Activated B cell treated with CpG ODN at 0.5 μM for 24 hours (primary cell): ENCODE measurements at regions not wholly inside any gene's neighbourhood (a gene's known extent, or its start where the extent isn't known, plus 50 kb on each side); places are given as distances from the start of the nearest gene placed in this dataset.

Experiments used
- ATAC-seq: fragments of 200-7000 bp; cut with Tn5 transposase; one replicate; pipeline ENCODE4 v1.10.0; 2021; ENCODE audit warnings: low read depth, mild to moderate bottlenecking, moderate library complexity
- CTCF ChIA-PET: fragments of 350-600 bp; sonication (Branson Sonifier 250); formaldehyde crosslinking; loops from one replicate; lab custom pipeline; 2021; ENCODE audit warnings: antibody characterized with exemption; lab: Charles Lee
- POLR2A ChIA-PET: fragments of 350-600 bp; sonication (Branson Sonifier 250); formaldehyde crosslinking; loops from one replicate; lab custom pipeline; 2021; ENCODE audit warnings: antibody characterized with exemption; lab: Charles Lee
- DNase-seq: peaks from one replicate; pipeline ENCODE4 v3.0.0; 2022
- H3K27ac Mint-ChIP-seq: one replicate; pipeline ENCODE4 v1.8.0; 2020; ENCODE audit warnings: mixed read lengths
- H3K27me3 Mint-ChIP-seq: one replicate; pipeline ENCODE4 v1.8.0; 2021; ENCODE audit warnings: mixed read lengths
- H3K36me3 Mint-ChIP-seq: one replicate; pipeline ENCODE4 v1.8.0; 2021; ENCODE audit warnings: low read depth, mixed read lengths
- H3K4me1 Mint-ChIP-seq: one replicate; pipeline ENCODE4 v1.8.0; 2021; ENCODE audit warnings: mixed read lengths
- H3K4me3 Mint-ChIP-seq: one replicate; pipeline ENCODE4 v1.8.0; 2020; ENCODE audit warnings: mild to moderate bottlenecking, mixed read lengths
- H3K9me3 Mint-ChIP-seq: one replicate; pipeline ENCODE4 v1.8.0; 2020; ENCODE audit warnings: mixed read lengths
- CTCF ChIP-seq: fragments of 200-600 bp; IDR thresholded peaks from one replicate; pipeline ENCODE4 v1.8.0; 2022; ENCODE audit warnings: antibody characterized with exemption, mild to moderate bottlenecking
- intact Hi-C: fragments of 100-400 bp; cut with micrococcal nuclease; formaldehyde crosslinking; loops from one replicate; pipeline ENCODE4 v1.15.1; 2024

- no peaks in the 10 kb centered on the region for H3K9me3 Mint-ChIP-seq
Observed at GRCh38 chr2:234142530-234142929, 92.0 kb downstream of the SPP2 start.

GRCh38 chr2:234139755-234140154 is 89.3 kb downstream of the SPP2 start:
- CTCF ChIA-PET = no interaction called here
- POLR2A ChIA-PET = no interaction called here
- peaks cover 20% of the 10 kb centered on the region for H3K27me3 Mint-ChIP-seq
- intact Hi-C loops = loop anchor here (5.0 kb wide), 1 partner anchor 288 kb away; no protein-coding TSS in a partner anchor
- no peak for TF ChIP-seq CTCF
- ATAC-seq (no peak), DNase-seq (no peak)
- H3K4me3 Mint-ChIP-seq = no peak overlapping the region
- no peaks in the 10 kb centered on the region for H3K36me3 Mint-ChIP-seq
- peaks cover 8% of the 10 kb centered on the region for H3K4me1 Mint-ChIP-seq
- no peak overlapping the region for H3K27ac Mint-ChIP-seq
- H3K9me3 Mint-ChIP-seq = no peaks in the 10 kb centered on the region

More at GRCh38 chr2:234142530-234142929, 92.0 kb downstream of the SPP2 start:
- H3K27me3 Mint-ChIP-seq = peaks cover 16% of the 10 kb centered on the region
- no peak overlapping the region for H3K27ac Mint-ChIP-seq
- no peak for ATAC-seq
- H3K4me3 Mint-ChIP-seq = no peak overlapping the region
- ChIA-PET CTCF (no interaction called here), POLR2A (no interaction called here)
- peaks cover 6% of the 10 kb centered on the region for H3K4me1 Mint-ChIP-seq
- intact Hi-C loops = no loop called here
- no peaks in the 10 kb centered on the region for H3K36me3 Mint-ChIP-seq
- DNase-seq = no peak
- no peak for TF ChIP-seq CTCF

- TF ChIP-seq CTCF = no peak
- peaks cover 8% of the 10 kb centered on the region for H3K4me1 Mint-ChIP-seq
- POLR2A ChIA-PET = no interaction called here
- H3K27ac Mint-ChIP-seq = no peak overlapping the region
- CTCF ChIA-PET = interaction anchor here (0.9 to 2.0 kb wide), 3 partner anchors 151 to 363 kb away, joined by 3 to 5 read pairs (median 4); no protein-coding TSS in a partner anchor
- ATAC-seq (no peak), DNase-seq (no peak)
- intact Hi-C loops = loop anchor here (5.0 kb wide), 1 partner anchor 288 kb away; no protein-coding TSS in a partner anchor
- H3K36me3 Mint-ChIP-seq = no peaks in the 10 kb centered on the region
- no peaks in the 10 kb centered on the region for H3K9me3 Mint-ChIP-seq
- peaks cover 20% of the 10 kb centered on the region for H3K27me3 Mint-ChIP-seq
- no peak overlapping the region for H3K4me3 Mint-ChIP-seq
Observed at GRCh38 chr2:234138836-234139235, 88.3 kb downstream of the SPP2 start.

- Mint-ChIP-seq H3K36me3 (no peaks in the 10 kb centered on the region), H3K4me3 (no peak overlapping the region), H3K9me3 (no peaks in the 10 kb centered on the region)
Observed at GRCh38 chr2:234137400-234138014, 87.0 kb downstream of the SPP2 start.

More at GRCh38 chr2:234137400-234138014, 87.0 kb downstream of the SPP2 start:
- CTCF ChIA-PET = interaction anchor here (1.0 to 2.4 kb wide), 3 partner anchors 363 to 408 kb away, joined by 3 to 21 read pairs (median 5); no protein-coding TSS in a partner anchor
- ATAC-seq = no peak
- Mint-ChIP-seq H3K27me3 (peaks cover 26% of the 10 kb centered on the region), H3K4me1 (peaks cover 8% of the 10 kb centered on the region), H3K27ac (no peak overlapping the region)
- intact Hi-C loops = loop anchor here (5.0 kb wide), 1 partner anchor 290 kb away; no protein-coding TSS in a partner anchor
- DNase-seq = no peak
- POLR2A ChIA-PET = no interaction called here
- TF ChIP-seq CTCF = no peak
